ENCODE measurements at regions not wholly inside any gene's neighbourhood (a gene's known extent, or its start where the extent isn't known, plus 50 kb on each side); places are given as distances from the start of the nearest gene placed in this dataset.

DNA sequence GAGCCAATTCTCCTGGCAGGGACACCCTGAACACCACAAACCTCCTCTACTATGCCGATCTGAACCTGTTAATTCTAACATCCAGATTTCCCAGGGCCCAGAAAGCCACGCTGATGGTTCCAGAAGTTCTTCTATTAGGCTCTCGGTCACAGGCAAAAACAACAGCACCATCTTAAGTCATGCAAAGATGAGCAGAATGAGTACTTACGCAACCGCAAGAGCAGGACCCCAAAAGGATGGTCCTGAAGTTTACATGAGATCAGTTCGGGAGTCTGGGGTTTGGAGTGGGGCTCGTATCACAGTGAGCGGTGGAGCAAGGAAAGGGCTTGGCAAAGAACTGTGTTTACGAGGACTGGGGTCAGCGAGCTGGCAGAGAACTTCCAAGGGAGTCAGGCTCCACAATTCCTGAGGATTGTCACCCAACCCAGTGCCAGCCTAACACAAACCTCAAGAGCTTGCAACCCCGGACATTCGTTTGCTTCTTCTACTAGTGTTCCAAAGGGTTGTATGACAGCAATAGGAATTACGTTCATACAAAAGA lies 532.6 kb downstream of the TNS3 start:
- DNase-seq (no peak), ATAC-seq (no peak)
- H3K27ac Mint-ChIP-seq, result no peak overlapping the region
- Histone ChIP-seq H3K27ac (ENCODE audit: low read length) (no peak overlapping the region), H3K9me3 (ENCODE audit: control insufficient read depth, insufficient read depth, low read length) (no peaks in the 10 kb centered on the region), H3K4me1 (ENCODE audit: control insufficient read depth, insufficient read depth, low read length) (no peaks in the 10 kb centered on the region), H3K36me3 (ENCODE audit: control insufficient read depth, insufficient read depth, low read length) (no peaks in the 10 kb centered on the region), H3K27me3 (ENCODE audit: control insufficient read depth, insufficient read depth, low read length) (no peaks in the 10 kb centered on the region), H3K4me3 (ENCODE audit: low read length) (no peak overlapping the region)
- peaks cover 2 to 3% of the 10 kb centered on the region in 2 donors for H3K9me3 Mint-ChIP-seq
- no peaks in the 10 kb centered on the region for H3K4me1 Mint-ChIP-seq
- 91% methylated on average over 13 of the region's 13 CpGs for WGBS (ENCODE audit: insufficient coverage)
- TF ChIP-seq, protein P1, sequence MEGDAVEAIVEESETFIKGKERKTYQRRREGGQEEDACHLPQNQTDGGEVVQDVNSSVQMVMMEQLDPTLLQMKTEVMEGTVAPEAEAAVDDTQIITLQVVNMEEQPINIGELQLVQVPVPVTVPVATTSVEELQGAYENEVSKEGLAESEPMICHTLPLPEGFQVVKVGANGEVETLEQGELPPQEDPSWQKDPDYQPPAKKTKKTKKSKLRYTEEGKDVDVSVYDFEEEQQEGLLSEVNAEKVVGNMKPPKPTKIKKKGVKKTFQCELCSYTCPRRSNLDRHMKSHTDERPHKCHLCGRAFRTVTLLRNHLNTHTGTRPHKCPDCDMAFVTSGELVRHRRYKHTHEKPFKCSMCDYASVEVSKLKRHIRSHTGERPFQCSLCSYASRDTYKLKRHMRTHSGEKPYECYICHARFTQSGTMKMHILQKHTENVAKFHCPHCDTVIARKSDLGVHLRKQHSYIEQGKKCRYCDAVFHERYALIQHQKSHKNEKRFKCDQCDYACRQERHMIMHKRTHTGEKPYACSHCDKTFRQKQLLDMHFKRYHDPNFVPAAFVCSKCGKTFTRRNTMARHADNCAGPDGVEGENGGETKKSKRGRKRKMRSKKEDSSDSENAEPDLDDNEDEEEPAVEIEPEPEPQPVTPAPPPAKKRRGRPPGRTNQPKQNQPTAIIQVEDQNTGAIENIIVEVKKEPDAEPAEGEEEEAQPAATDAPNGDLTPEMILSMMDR (IDR thresholded peaks at IDR 0.05), result no peak
- intact Hi-C loops (cut with micrococcal nuclease), result no loop called here
- peaks cover 6 to 11% of the 10 kb centered on the region in 2 donors for H3K27me3 Mint-ChIP-seq (ENCODE audit: low read depth in 2 of 2)
- peaks cover 7% of the 10 kb centered on the region for H3K36me3 Mint-ChIP-seq
- no peak overlapping the region for H3K4me3 Mint-ChIP-seq

GRCh38 chr7:47047384-47047783 lies 534.5 kb downstream of the TNS3 start:
- DNase-seq, result no peak
- intact Hi-C loops (cut with micrococcal nuclease), result no loop called here
- no peaks in the 10 kb centered on the region for H3K9me3 ChIP-seq (ENCODE audit: control insufficient read depth, insufficient read depth, low read length)
- H3K27me3 ChIP-seq (ENCODE audit: control insufficient read depth, insufficient read depth, low read length), result no peaks in the 10 kb centered on the region
- TF ChIP-seq, protein P1 (IDR thresholded peaks at IDR 0.05), result no peak
- no peak overlapping the region for H3K27ac Mint-ChIP-seq
- no peak overlapping the region for H3K4me3 ChIP-seq (ENCODE audit: low read length)
- no peaks in the 10 kb centered on the region for H3K27me3 Mint-ChIP-seq (ENCODE audit: low read depth in 2 of 2)
- peaks cover 0 to 2% of the 10 kb centered on the region in 2 donors for H3K9me3 Mint-ChIP-seq
- no peaks in the 10 kb centered on the region for H3K36me3 ChIP-seq (ENCODE audit: control insufficient read depth, insufficient read depth, low read length)
- no peaks in the 10 kb centered on the region for H3K4me1 Mint-ChIP-seq
- H3K4me3 Mint-ChIP-seq, result no peak overlapping the region
- ATAC-seq, result no peak
- no peaks in the 10 kb centered on the region for H3K36me3 Mint-ChIP-seq
- no peak overlapping the region for H3K27ac ChIP-seq (ENCODE audit: low read length)
- 79% methylated on average over 2 of the region's 2 CpGs for WGBS (ENCODE audit: insufficient coverage)
- no peaks in the 10 kb centered on the region for H3K4me1 ChIP-seq (ENCODE audit: control insufficient read depth, insufficient read depth, low read length)

- Mint-ChIP-seq H3K4me1 (no peaks in the 10 kb centered on the region), H3K27ac (no peak overlapping the region), H3K4me3 (no peak overlapping the region), H3K36me3 (no peaks in the 10 kb centered on the region), H3K27me3 (ENCODE audit: low read depth in 2 of 2) (no peaks in the 10 kb centered on the region), H3K9me3 (peaks cover 0 to 2% of the 10 kb centered on the region in 2 donors)
- no peak for ATAC-seq
- TF ChIP-seq, protein P1 (IDR thresholded peaks at IDR 0.05), result no peak
- 93% methylated on average over 9 of the region's 9 CpGs for WGBS (ENCODE audit: insufficient coverage)
- Histone ChIP-seq H3K4me3 (ENCODE audit: low read length) (no peak overlapping the region), H3K27ac (ENCODE audit: low read length) (no peak overlapping the region), H3K27me3 (ENCODE audit: control insufficient read depth, insufficient read depth, low read length) (no peaks in the 10 kb centered on the region), H3K9me3 (ENCODE audit: control insufficient read depth, insufficient read depth, low read length) (no peaks in the 10 kb centered on the region), H3K4me1 (ENCODE audit: control insufficient read depth, insufficient read depth, low read length) (no peaks in the 10 kb centered on the region), H3K36me3 (ENCODE audit: control insufficient read depth, insufficient read depth, low read length) (no peaks in the 10 kb centered on the region)
- DNase-seq, result no peak
- intact Hi-C loops (cut with micrococcal nuclease), result no loop called here
Measured at GRCh38 chr7:47046949-47047348, 535.0 kb downstream of the TNS3 start.

Measured in natural killer cell (primary cell).